Keratinocyte (primary cell): ENCODE measurements at regions not wholly inside any gene's neighbourhood (a gene's known extent, or its start where the extent isn't known, plus 50 kb on each side); places are given as distances from the start of the nearest gene placed in this dataset.

Experiments used
- CTCF ChIP-seq, 3 experiments: IDR thresholded peaks in 1 of 3; conservative IDR thresholded peaks in 1 of 3; optimal IDR thresholded peaks in 1 of 3; 2 replicates in 2 of 3; 3 replicates in 1 of 3; pipeline versions ENCODE3 to v1.5.1; 2011; ENCODE audit warnings: low read length in 3 of 3, mild to moderate bottlenecking in 3 of 3, moderate library complexity in 2 of 3, control low read depth in 1 of 3, inconsistent platforms in 1 of 3; ENCODE audit not compliant: insufficient read depth in 2 of 3; ENCODE audit errors: extremely low read depth in 1 of 3
- EZH2 ChIP-seq: IDR thresholded peaks from one replicate; pipeline ENCODE4 v1.6.1; 2012; ENCODE audit warnings: inconsistent platforms, mild to moderate bottlenecking, low read length, moderate library complexity

- TF ChIP-seq CTCF (optimal IDR thresholded peaks at IDR 0.05 in 1 of 3, IDR thresholded peaks at IDR 0.05 in 1 of 3, conservative IDR thresholded peaks at IDR 0.05 in 1 of 3; ENCODE audit: extremely low read depth in 1 of 3, insufficient read depth in 2 of 3, low read length in 3 of 3) (no peak), EZH2 (no peak)
Measured at GRCh38 chr10:113410618-113411017, 142.2 kb upstream of the HABP2 start.
